EH (cell line): ENCODE measurements at regions not wholly inside any gene's neighbourhood (a gene's known extent, or its start where the extent isn't known, plus 50 kb on each side); places are given as distances from the start of the nearest gene placed in this dataset.
"Not testable (repeated sequence)": the region's sequence is repeated elsewhere in the genome, so short reads cannot be mapped to it uniquely, and the experiment has no call there.

Experiments used
- DNase-seq: peaks from one replicate; pipeline ENCODE4 v3.0.0-alpha.2; 2015; ENCODE audit warnings: low read depth

GRCh38 chr6:10128721-10129120, 286.2 kb downstream of the TFAP2A start:
- no peak for DNase-seq

GRCh38 chr6:10122164-10122563, 292.7 kb downstream of the TFAP2A start:
- no peak for DNase-seq

GRCh38 chr6:10112871-10113549, 301.9 kb downstream of the TFAP2A start:
- no peak for DNase-seq

GRCh38 chr6:10111975-10112374, 302.9 kb downstream of the TFAP2A start:
- no peak for DNase-seq

- DNase-seq: no peak
Measured at GRCh38 chr6:10101551-10102252, 313.2 kb downstream of the TFAP2A start.

GRCh38 chr6:10099529-10100140, 315.2 kb downstream of the TFAP2A start:
- DNase-seq: no peak

GRCh38 chr6:10098756-10099528, 315.9 kb downstream of the TFAP2A start:
- peak; percentile 10 for DNase-seq

GRCh38 chr6:10093282-10093681, 321.6 kb downstream of the TFAP2A start:
- DNase-seq: no peak

GRCh38 chr6:10084111-10084986, 330.5 kb downstream of the TFAP2A start:
- DNase-seq: no peak

- DNase-seq: peak; percentile 51
Measured at GRCh38 chr6:10082385-10082784, 332.5 kb downstream of the TFAP2A start.

- DNase-seq: no peak
Measured at GRCh38 chr6:10081957-10082356, 332.9 kb downstream of the TFAP2A start.

- peak; percentile 25 for DNase-seq
Measured at GRCh38 chr6:10081075-10081474, 333.8 kb downstream of the TFAP2A start.

GRCh38 chr6:10080561-10080960, 334.3 kb downstream of the TFAP2A start:
- no peak for DNase-seq

- no peak for DNase-seq
Measured at GRCh38 chr6:10078581-10078980, 336.3 kb downstream of the TFAP2A start.

GRCh38 chr6:10074726-10075125, 340.1 kb downstream of the TFAP2A start:
- not testable (repeated sequence) for DNase-seq

GRCh38 chr6:10073341-10073740, 341.5 kb downstream of the TFAP2A start:
- no peak for DNase-seq

- no peak for DNase-seq
Measured at GRCh38 chr6:10071631-10072220, 343.1 kb downstream of the TFAP2A start.

GRCh38 chr6:10060004-10060403, 354.9 kb downstream of the TFAP2A start:
- DNase-seq: no peak

GRCh38 chr6:10054672-10055071, 360.2 kb downstream of the TFAP2A start:
- no peak for DNase-seq

- no peak for DNase-seq
Measured at GRCh38 chr6:10051283-10051682, 363.6 kb downstream of the TFAP2A start.
